ENCODE measurements at regions not wholly inside any gene's neighbourhood (a gene's known extent, or its start where the extent isn't known, plus 50 kb on each side); places are given as distances from the start of the nearest gene placed in this dataset.

DNA sequence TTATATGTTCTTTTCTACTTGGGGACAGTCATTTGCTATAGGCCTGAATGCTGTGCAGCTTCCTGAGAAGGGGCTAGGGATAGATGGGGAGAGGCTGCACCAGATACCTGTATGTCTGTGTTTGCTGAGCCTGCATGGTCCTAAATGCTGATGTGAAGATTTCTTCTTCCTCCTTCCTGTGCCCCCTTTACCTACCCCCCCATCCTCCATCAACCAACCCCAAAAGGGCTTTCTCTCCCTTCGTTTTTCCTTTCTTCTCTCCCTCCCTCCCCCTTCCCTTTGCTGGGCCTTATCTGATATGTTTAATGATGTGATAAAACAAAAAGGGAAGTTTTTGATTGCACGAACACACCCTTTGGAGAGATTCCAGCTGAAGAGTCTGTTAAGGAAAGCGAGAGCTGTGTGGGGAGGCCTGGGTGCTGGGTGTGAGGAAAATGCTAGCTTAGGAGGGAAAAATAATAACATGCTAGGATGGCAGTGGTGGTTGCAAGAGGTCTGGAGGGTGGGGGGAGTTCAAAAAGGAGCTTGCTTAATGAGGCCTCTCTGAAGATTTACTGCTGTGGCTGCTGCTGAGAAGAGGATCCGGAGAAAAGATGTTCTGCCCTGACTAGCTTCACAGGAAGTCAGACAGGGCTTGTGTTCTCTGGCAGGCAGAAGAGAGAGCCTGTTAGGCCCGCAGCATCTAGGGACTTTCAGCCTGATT, 101.8 kb downstream of the SAMD9 start:
- no peak for DNase-seq (ENCODE audit: low read depth in 2 of 2)

GRCh38 chr7:93015101-93015778, 102.5 kb downstream of the SAMD9 start:
- DNase-seq (ENCODE audit: low read depth in 2 of 2), result no peak

GRCh38 chr7:93014410-93014809, 103.4 kb downstream of the SAMD9 start:
- no peak for DNase-seq (ENCODE audit: low read depth in 2 of 2)

GRCh38 chr7:93013446-93014061, 104.2 kb downstream of the SAMD9 start:
- no peak for DNase-seq (ENCODE audit: low read depth in 2 of 2)

- no peak for DNase-seq (ENCODE audit: low read depth in 2 of 2)
These were observed 106.2 kb downstream of the SAMD9 start for GRCh38 chr7:93011351-93012294.

DNA sequence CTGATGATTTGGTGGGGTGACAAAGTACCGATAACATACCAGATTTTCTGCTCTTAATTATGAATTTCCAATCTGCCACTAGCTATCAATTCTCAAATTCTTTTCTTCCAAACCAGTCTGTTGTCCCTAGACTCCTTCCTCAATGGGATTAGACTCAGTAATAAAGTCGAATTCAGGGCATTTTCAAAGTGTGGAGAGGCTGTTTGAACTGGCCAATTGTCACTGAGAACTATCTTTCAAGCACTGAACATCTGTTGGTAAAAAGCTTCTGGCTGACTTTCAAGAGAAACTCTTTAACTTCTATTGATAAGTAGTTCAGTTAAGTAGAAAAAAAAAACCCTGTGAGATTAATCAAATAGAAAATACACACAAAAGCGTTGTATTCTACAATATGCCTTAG, 108.9 kb downstream of the SAMD9 start:
- DNase-seq (ENCODE audit: low read depth in 2 of 2), result no peak

- no peak for DNase-seq (ENCODE audit: low read depth in 2 of 2)
These were observed 111.2 kb downstream of the SAMD9 start for GRCh38 chr7:93006480-93007095.

DNA sequence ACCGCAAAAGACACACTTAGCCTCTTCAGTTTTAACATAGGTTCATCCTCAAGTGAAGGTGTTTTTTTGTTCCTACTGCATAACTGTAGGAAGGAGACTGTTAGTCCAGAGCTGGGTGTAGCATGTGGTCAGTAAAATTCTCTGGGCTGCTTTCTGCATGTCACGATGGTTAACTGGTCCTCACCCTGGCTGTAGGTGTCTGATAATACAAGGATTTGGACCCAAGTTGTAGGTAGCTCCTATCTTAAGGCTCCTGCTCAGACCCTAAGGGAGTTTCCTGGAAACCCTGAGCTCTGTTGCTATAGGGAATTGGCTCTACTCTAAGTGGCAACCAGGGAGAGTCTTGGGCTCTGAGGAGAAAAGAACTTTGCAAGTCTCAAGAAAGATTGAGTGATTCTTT, 112.9 kb downstream of the SAMD9 start:
- DNase-seq (ENCODE audit: low read depth in 2 of 2), result no peak

DNA sequence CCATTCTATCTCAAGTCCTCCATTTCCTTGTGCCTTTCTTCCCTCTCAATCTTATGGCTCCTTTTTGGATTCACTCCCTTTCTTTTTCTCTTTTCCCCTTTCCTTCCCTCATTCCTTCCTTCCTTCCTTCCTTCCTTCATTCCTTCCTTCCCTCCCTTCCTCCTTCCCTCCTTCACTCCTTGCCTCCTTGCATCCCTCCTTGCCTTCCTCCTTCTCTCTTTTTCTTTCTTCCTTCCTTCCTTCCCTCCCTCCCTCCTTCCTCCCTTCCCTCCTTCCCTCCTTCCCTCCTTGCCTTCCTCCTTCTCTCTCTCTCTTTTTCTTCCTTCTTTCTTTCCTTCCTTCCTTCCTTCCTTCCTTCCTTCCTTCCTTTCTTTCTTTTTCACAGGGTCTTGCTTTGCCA, 120.1 kb downstream of the SAMD9 start:
- DNase-seq (ENCODE audit: low read depth in 2 of 2), result no peak

- DNase-seq (ENCODE audit: low read depth in 2 of 2), result no peak
These were observed 120.6 kb downstream of the SAMD9 start for GRCh38 chr7:92997152-92997551.

DNA sequence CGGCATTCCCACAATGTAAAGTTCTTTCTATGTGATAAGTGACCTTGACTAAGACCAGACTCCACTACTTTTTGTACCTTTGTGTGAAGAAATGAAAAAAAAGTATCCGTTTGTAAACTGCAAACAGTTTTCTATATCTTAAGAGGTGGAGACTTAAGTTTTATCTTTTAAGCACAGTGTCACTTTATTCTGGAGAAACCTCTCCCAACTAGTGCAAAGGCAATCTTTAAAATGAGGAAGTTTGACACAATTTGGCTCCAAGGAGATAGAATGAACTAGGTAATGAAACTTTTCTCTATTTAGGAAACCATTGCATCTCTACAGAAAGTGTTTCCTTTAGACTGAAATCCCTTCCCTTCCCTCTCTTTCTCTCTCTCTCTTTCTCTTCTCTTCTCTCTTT, 122.9 kb downstream of the SAMD9 start:
- DNase-seq (ENCODE audit: low read depth in 2 of 2), result no peak

- DNase-seq (ENCODE audit: low read depth in 2 of 2), result no peak
These were observed 124.8 kb downstream of the SAMD9 start for GRCh38 chr7:92992932-92993331.

DNA sequence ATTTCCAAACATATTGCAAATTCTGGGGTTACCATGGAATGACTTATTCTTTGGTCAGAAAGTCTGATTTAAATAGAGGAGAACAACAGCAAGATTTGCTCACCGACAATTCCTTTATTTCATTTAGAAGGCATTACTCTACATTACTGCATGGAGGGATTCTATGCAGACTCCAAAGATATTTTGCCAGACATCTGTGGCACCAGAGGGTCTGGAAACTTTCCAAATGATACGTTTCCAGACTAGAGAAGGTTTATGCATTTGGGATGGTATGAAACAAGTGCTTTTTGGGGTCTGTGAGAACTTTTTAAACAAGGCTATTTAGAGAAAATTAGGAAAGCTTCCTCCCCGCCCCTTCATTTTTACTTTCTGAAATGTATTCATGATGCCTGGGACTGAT, 125.3 kb downstream of the SAMD9 start:
- DNase-seq (ENCODE audit: low read depth in 2 of 2), result no peak

GRCh38 chr7:92991190-92991589, 126.6 kb downstream of the SAMD9 start:
- DNase-seq (ENCODE audit: low read depth in 2 of 2), result no peak

- no peak for DNase-seq (ENCODE audit: low read depth in 2 of 2)
These were observed 128.7 kb downstream of the SAMD9 start for GRCh38 chr7:92988941-92989545.

- DNase-seq (ENCODE audit: low read depth in 2 of 2), result no peak
These were observed 129.7 kb downstream of the SAMD9 start for GRCh38 chr7:92988051-92988450.

- no peak for DNase-seq (ENCODE audit: low read depth in 2 of 2)
These were observed 130.2 kb downstream of the SAMD9 start for GRCh38 chr7:92987538-92987937.

DNA sequence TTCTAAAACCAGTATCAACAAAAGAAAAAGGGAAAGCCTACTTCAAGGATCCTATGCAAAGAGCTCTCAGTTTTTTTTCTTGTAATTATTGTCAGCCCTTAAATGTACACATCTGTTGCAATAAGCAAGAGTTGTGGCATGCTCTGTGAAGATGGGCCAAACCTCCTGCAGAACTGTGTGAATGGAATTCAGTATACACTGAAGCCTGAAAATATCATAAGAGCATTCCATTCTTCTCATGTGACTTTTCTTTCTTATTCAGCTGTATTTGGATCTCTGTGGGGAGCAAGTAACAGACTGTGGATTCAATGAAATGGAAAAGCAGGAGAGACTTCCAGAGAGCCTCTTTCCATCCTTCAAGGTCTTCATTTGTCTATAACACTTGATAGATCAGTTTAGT, 130.7 kb downstream of the SAMD9 start:
- no peak for DNase-seq (ENCODE audit: low read depth in 2 of 2)

GRCh38 chr7:92982928-92983327, 134.9 kb downstream of the SAMD9 start:
- no peak for DNase-seq (ENCODE audit: low read depth in 2 of 2)

DNA sequence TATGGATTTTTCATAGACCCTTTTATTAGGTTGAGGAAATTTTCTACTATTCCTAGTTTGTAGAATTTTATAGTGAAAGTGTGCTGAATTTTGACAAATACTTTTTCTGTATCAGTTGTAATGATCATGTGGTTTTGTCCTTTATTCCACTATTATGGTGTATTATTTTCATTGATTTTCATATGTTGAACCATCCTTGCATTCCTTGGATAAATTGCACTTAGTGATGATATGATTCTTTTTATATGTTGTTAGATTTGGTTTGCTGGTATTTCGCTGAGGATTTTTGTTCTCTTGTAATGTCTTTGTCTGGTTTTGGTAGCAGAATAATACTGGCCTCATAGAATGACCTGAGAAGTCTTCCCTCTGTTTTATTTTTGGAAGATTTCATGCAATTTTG, 140.6 kb upstream of the CDK6 start:
- no peak for DNase-seq (ENCODE audit: low read depth in 2 of 2)

DNA sequence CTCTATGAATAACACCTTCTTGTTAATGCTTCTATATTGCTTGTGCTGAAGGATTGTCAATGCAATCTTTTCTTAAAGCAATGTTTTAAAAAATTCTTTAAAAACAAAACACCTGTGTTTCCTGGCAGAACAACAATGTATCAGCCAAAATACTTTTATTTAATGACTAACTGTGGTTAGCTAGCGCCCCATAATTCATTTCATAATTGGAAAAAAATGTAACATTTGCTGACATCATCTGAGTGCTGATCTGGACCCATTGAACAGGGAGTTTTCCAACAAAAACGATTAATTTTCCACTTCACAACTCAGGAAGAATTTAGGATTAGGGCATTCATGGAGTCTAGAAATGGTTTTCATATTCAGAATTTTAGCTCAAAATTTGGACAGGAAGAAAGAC, 137.6 kb upstream of the CDK6 start:
- no peak for DNase-seq (ENCODE audit: low read depth in 2 of 2)

Data from stimulated activated CD8-positive, alpha-beta memory T cell treated with anti-CD3 and anti-CD28 coated beads, Interleukin-2, amount 100 ng/mL, for 48 hours (primary cell).